Lower lobe of right lung (tissue), 2 donors: ENCODE measurements at regions not wholly inside any gene's neighbourhood (a gene's known extent, or its start where the extent isn't known, plus 50 kb on each side); places are given as distances from the start of the nearest gene placed in this dataset.

Experiments used
- ATAC-seq, 2 donors: fragments of 200-7000 bp; cut with Tn5 transposase; one replicate each; pipeline ENCODE4 v1.9.1; 2020 to 2022; ENCODE audit warnings: mild to moderate bottlenecking in 2 of 2, moderate library complexity in 2 of 2
- DNase-seq: peaks from one replicate; pipeline ENCODE4 v3.0.0-alpha.2; 2020
- H3K27ac ChIP-seq: fragments of 200-600 bp; one replicate; pipeline ENCODE4 v1.8.0; 2022
- H3K27me3 ChIP-seq: fragments of 200-600 bp; one replicate; pipeline ENCODE4 v1.8.0; 2022; ENCODE audit warnings: low read depth
- H3K36me3 ChIP-seq: fragments of 200-600 bp; one replicate; pipeline ENCODE4 v1.8.0; 2022; ENCODE audit warnings: mild to moderate bottlenecking
- H3K4me1 ChIP-seq: fragments of 200-600 bp; one replicate; pipeline ENCODE4 v1.8.0; 2022
- H3K4me3 ChIP-seq: fragments of 200-600 bp; one replicate; pipeline ENCODE4 v1.8.0; 2022; ENCODE audit warnings: mild to moderate bottlenecking
- H3K9me3 ChIP-seq: fragments of 200-600 bp; one replicate; pipeline ENCODE4 v1.8.0; 2022
- intact Hi-C: fragments of 100-400 bp; cut with DNase I; formaldehyde crosslinking; loops from one replicate; pipeline ENCODE4 v1.11.0; 2022
- TF ChIP-seq, protein P1 (sequence below): fragments of 200-600 bp; IDR thresholded peaks from one replicate; pipeline ENCODE4 v1.8.0; 2022; ENCODE audit warnings: antibody characterized with exemption, mild to moderate bottlenecking
- donor health status: DM: no; HTN: yes; CAD: no; lungs with severe emphysema.

DNA sequence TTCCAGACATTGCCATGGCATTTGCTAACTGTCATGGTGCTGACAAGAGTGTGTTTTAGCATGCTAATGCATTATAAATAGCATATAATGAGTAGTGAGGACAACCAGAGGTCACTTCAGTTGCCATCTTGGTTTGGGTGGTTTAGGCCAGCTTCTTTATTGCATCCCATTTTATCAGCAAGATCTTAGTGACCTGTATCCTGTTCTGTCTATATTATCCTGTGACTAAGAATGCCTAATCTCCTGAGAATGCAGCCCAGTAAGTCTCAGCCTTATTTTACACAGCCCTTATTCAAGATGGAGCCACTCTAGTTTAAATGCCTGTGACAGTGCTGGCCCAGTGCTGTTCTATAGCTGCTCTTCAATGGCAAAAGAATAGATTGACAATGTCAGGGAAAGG is 781.0 kb upstream of the ADGRB3 start:
- no peaks in the 10 kb centered on the region for H3K36me3 ChIP-seq
- no peak overlapping the region for H3K4me3 ChIP-seq
- intact Hi-C loops, result no loop called here
- ATAC-seq, result no peak
- H3K27ac ChIP-seq, result no peak overlapping the region
- H3K27me3 ChIP-seq, result no peaks in the 10 kb centered on the region
- no peak for DNase-seq
- no peaks in the 10 kb centered on the region for H3K9me3 ChIP-seq
- no peaks in the 10 kb centered on the region for H3K4me1 ChIP-seq
- TF ChIP-seq, protein P1, sequence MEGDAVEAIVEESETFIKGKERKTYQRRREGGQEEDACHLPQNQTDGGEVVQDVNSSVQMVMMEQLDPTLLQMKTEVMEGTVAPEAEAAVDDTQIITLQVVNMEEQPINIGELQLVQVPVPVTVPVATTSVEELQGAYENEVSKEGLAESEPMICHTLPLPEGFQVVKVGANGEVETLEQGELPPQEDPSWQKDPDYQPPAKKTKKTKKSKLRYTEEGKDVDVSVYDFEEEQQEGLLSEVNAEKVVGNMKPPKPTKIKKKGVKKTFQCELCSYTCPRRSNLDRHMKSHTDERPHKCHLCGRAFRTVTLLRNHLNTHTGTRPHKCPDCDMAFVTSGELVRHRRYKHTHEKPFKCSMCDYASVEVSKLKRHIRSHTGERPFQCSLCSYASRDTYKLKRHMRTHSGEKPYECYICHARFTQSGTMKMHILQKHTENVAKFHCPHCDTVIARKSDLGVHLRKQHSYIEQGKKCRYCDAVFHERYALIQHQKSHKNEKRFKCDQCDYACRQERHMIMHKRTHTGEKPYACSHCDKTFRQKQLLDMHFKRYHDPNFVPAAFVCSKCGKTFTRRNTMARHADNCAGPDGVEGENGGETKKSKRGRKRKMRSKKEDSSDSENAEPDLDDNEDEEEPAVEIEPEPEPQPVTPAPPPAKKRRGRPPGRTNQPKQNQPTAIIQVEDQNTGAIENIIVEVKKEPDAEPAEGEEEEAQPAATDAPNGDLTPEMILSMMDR, result no peak

DNA sequence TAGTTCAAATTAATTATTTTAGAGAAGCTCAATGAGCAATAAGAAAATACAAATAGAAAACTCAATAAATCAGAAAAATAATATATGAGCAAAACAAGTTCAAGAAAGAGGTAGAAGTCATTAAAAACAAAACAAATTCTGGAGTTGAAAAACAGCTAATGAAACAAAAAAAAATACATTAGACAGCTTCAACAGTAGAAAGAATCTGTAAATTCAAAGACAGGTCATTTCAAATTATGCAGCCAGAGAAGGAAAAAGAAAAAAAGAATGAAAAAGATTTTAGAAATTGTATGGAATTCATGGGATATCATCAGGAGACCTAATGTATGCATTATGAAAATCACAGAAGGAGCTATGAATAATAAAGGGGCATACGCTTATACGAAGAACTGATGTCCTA is 795.3 kb upstream of the ADGRB3 start:
- intact Hi-C loops, result no loop called here
- Histone ChIP-seq H3K4me3 (no peak overlapping the region), H3K9me3 (peaks cover 6% of the 10 kb centered on the region), H3K27me3 (no peaks in the 10 kb centered on the region), H3K36me3 (no peaks in the 10 kb centered on the region), H3K4me1 (no peaks in the 10 kb centered on the region), H3K27ac (no peak overlapping the region)
- ATAC-seq, result no peak
- no peak for DNase-seq
- TF ChIP-seq, protein P1, result no peak

DNA sequence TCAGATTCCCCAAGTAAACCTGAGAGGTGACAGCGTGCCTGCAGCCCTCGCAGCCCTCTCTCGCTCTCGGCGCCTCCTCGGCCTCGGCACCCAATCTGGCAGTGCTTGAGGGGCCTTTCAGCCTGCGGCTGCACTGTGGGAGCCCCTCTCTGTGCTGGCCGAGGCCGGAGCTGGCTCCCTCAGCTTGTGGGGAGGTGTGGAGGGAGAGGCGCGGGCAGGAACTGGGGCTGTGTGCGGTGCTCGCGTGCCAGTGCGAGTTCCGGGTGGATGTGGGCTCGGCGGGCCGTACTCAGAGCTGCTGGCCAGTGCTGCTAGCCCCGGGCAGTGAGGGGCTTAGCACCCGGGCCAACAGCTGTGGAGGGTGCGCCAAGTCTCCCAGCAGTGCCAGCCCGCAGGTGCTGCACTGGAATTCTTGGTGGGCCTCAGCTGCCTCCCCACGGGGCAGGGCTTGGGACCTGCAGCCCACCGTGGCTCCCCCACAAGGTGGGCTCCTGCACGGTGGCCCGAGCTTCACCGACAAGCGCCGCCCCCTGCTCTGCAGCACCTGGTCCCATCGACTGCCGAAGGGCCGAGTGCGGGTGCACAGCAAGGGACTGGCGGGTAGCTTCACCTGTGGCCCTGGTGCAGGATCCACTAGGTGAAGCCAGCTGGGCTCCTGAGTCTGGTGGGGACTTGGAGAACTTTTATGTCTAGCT is 809.7 kb upstream of the ADGRB3 start:
- no peaks in the 10 kb centered on the region for H3K9me3 ChIP-seq
- DNase-seq (no peak), ATAC-seq (peak in 1 of 2 donors; percentile 25)
- intact Hi-C loops, result no loop called here
- no peak overlapping the region for H3K4me3 ChIP-seq
- H3K27me3 ChIP-seq, result no peaks in the 10 kb centered on the region
- H3K36me3 ChIP-seq, result no peaks in the 10 kb centered on the region
- TF ChIP-seq, protein P1, result no peak
- H3K27ac ChIP-seq, result no peak overlapping the region
- H3K4me1 ChIP-seq, result no peaks in the 10 kb centered on the region

DNA sequence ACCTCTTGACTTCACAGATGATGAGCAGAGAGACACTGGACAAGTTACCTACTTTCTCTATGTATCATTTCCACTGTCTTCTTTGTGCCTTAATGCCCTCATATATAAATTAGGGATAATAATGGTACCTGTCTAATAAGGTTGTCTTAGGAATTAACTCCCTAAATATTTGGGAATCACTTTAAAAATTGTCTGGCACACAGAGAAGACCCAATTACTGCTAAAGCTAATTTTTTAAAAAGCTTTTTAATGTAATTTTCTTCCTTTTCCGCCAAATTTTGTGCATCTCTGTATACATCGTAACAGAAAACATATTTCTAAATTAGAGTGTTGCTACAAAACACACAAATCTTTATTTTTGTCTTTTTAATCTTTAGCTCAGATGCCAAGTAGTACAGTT is 816.8 kb upstream of the ADGRB3 start:
- ATAC-seq (no peak), DNase-seq (no peak)
- Histone ChIP-seq H3K9me3 (no peaks in the 10 kb centered on the region), H3K4me3 (no peak overlapping the region), H3K27me3 (no peaks in the 10 kb centered on the region), H3K4me1 (no peaks in the 10 kb centered on the region), H3K27ac (no peak overlapping the region), H3K36me3 (no peaks in the 10 kb centered on the region)
- TF ChIP-seq, protein P1, result no peak
- intact Hi-C loops, result no loop called here

DNA sequence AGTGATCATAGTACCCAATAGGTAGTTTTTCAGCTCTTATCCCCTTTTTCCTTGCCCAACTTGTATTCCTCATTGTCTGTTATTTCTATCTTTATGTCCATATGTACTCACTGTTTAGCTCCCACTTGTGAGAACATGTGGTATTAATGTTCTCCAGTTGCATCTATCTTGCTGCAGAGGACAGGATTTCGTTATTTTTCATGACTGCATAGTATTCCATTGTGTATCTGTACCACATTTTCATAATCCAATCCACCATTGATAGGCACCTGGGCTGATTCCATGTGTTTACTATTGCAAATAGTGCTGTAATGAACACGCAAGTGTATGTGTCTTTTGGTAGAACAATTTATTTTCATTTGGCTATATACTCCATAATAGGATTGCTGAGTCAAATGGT is 819.5 kb upstream of the ADGRB3 start:
- no peak overlapping the region for H3K27ac ChIP-seq
- TF ChIP-seq, protein P1, result no peak
- ATAC-seq, result no peak

More for the DNA sequence above, 819.5 kb upstream of the ADGRB3 start:
- Histone ChIP-seq H3K9me3 (peaks cover 19% of the 10 kb centered on the region), H3K27me3 (no peaks in the 10 kb centered on the region), H3K36me3 (no peaks in the 10 kb centered on the region), H3K4me1 (no peaks in the 10 kb centered on the region), H3K4me3 (no peak overlapping the region)
- intact Hi-C loops, result no loop called here
- no peak for DNase-seq
